Inflammatory macrophage treated with lipopolysaccharide for 1 hour (primary cell): ENCODE measurements at regions not wholly inside any gene's neighbourhood (a gene's known extent, or its start where the extent isn't known, plus 50 kb on each side); places are given as distances from the start of the nearest gene placed in this dataset.
"Not testable (repeated sequence)": the region's sequence is repeated elsewhere in the genome, so short reads cannot be mapped to it uniquely, and the experiment has no call there.

ENCODE experiments used
- DNase-seq, 2 donors: peaks; one replicate each; pipeline ENCODE4 v3.0.0-alpha.2; 2020 to 2022

DNA sequence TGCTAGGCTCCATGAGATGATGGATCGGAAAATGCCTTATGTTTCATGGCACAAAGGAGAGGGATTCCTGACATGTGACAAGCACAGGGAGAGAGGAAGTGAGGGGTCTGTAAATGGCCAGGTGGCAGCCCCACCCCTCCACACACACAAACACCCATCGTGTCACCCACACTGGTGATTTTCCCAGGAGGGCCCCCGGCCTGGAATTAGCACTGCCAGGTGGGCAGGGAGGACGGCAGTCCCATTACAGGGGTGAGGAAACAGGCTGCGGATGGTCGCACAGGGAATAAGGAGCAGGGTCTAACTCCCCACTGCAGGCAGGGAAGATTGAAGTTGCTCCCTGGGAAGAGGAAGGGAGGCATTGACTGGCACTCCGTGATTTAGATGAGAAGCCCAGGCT lies 395.3 kb upstream of the ZNF337 start:
- DNase-seq = not testable (repeated sequence)

- DNase-seq = not testable (repeated sequence)
Observed at GRCh38 chr20:26086195-26086594, 389.5 kb upstream of the ZNF337 start.

GRCh38 chr20:26073972-26074371 lies 377.3 kb upstream of the ZNF337 start:
- DNase-seq = not testable (repeated sequence)

- not testable (repeated sequence) for DNase-seq
Observed at GRCh38 chr20:26059324-26059723, 362.7 kb upstream of the ZNF337 start.

- not testable (repeated sequence) for DNase-seq
Observed at GRCh38 chr20:26058446-26058845, 361.8 kb upstream of the ZNF337 start.

GRCh38 chr20:26057135-26057752 lies 360.6 kb upstream of the ZNF337 start:
- not testable (repeated sequence) for DNase-seq

- not testable (repeated sequence) for DNase-seq
Observed at GRCh38 chr20:26025792-26026191, 329.1 kb upstream of the ZNF337 start.

GRCh38 chr20:26010942-26011276 lies 314.3 kb upstream of the ZNF337 start:
- not testable (repeated sequence) for DNase-seq

- not testable (repeated sequence) for DNase-seq
Observed at GRCh38 chr20:26010224-26010941, 313.7 kb upstream of the ZNF337 start.

DNA sequence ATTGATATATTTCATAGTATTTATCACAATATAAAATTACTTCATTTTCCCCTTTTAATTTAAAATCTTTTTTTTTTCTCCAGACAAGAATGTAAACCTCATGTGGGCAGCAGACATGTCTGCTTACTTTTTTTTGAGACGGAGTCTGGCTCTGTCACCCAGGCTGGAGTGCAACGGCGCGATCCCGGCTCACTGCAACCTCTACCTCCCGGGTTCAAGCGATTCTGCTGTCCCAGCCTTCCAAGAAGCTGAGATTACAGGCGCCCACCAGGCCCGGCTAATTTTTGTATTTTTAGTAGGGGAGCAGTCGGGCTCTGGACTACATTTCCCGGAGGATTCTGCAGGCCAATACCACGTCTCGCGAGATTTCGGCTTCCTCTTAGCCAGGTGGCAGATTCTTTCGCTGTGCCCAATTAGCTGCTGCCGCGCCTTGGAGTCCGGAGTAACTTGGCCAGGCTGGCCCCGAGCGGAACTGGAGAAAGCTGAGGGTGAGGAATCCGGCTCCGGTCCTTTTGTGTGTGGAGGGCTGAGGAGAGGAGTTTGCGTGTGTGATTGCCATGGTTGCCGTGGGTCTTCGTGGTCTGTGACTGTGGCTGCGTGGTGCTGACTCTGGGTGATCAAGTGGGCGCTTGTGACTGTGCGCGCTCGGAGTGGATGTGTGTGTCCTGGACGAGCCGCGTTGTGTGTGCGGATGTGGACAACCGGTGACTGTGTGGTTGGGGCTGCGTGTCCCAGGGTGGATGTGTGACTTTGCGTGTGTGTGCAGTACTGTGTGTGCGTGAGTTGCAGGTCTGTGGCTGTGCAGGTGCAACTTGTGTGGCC lies 313.0 kb upstream of the ZNF337 start:
- peak; percentile 79 to 82 for DNase-seq

DNA sequence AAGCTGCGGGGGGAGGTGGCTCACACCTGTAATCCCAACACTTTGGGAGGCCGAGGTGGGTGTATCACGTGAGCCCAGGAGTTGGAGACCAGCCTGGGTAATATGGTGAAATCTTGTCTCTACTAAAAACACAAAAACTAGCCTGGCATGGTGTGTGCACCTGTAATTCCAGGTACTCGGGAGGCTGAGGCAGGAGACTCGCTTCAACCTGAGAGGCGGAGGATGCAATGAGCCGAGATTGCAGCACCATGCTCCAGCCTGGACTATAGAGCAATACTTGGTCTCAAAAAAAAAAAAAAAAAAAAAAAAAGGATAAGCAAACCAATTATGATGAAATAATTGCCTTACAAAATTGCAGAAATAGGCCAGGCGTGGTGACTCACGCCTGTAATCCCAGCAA lies 311.4 kb upstream of the ZNF337 start:
- peak; percentile 4 to 25 for DNase-seq

DNA sequence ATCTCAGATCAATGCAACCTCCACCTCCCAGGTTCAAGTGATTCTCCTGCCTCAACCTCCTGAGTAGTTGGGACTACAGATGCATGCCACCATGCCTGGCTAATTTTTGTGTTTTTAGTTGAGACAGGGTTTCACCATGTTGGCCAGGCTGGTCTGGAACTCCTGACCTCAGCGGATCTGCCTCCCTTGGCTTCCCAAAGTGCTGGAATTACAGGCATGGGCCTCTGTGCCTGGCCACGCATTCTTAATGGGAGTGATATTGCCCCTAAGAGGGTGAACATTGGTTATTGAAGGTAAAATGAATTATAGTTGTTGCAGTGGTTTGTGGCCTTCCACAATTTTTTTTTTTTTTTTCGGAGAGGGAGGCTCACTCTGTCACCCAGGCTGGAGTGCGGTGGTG lies 309.5 kb upstream of the ZNF337 start:
- DNase-seq = not testable (repeated sequence)

DNA sequence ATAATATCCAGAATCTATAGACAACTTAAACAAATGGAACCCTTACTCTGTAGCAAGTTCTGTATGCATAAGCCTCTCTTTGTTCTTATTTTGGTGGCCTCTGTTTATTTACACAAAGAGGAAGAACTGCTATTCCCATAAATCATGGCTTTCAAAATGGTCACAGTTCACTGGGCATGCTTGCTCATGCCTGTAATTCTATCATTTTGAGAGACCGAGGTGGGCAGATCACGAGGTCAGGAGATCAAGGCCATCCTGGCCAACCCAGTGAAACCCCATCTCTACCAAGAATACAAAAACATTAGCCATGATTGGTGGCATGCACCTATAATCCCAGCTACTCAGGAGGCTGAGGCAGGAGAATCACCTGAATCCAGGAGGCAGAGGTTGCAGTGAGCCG lies 307.3 kb upstream of the ZNF337 start:
- DNase-seq = not testable (repeated sequence)

DNA sequence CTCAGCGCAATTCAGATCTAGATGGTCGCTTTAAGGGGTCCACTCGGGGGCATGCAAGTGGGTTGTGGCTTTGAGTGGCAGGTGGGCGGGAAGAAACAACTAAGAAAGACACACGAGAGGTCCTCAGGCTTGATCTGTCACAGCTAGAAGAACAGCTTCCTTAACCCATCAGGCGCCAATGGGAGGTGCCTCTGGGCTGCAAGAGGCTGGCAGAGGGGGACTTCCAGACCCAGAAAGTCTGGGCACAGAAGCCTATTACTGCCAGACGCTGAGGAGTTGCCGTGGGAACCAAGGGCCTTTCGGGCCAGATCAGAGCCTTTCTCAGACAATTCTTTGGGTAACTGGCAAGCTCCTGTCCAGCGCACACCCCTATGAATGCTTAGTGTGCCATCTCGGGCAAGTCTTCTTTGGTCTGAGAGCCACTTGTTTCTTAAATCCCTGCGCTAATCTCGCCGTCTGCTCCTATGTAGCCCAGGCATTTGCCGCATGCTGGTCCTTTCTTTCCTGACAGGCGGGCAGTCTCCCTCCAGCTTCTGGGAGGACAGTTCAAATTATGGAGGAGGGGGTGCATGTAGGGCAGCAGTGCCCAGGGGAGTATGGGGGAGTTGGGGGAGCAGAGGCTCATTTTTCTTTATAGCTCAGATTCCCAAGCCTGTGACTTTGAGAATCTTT lies 300.9 kb upstream of the ZNF337 start:
- DNase-seq = not testable (repeated sequence)

- no peak for DNase-seq
Observed at GRCh38 chr20:25992146-25992545, 295.5 kb upstream of the ZNF337 start.

- DNase-seq = no peak
Observed at GRCh38 chr20:25991756-25992130, 295.1 kb upstream of the ZNF337 start.

- no peak for DNase-seq
Observed at GRCh38 chr20:25991051-25991755, 294.6 kb upstream of the ZNF337 start.

DNA sequence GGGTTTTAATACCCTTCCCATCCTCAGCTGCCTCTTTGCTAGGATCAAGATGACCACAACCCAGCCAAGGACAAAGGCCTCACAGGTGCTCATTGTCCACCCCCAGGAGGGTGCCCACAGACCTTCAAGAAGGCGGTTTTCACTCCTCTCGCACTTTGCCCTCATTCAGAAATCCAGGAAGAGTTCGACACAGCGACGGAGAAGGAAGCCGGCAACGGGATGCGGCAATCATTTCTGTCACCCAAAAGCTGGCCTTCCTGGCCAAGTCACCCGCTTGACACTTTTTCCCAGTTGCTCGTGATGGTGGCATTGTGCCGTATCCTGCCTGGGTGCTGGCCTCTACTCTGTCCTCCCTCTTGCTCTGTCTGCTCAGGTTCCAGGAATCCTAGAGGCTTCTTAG lies 293.0 kb upstream of the ZNF337 start:
- DNase-seq = not testable (repeated sequence)

- no peak for DNase-seq
Observed at GRCh38 chr20:25989196-25989595, 292.5 kb upstream of the ZNF337 start.

DNA sequence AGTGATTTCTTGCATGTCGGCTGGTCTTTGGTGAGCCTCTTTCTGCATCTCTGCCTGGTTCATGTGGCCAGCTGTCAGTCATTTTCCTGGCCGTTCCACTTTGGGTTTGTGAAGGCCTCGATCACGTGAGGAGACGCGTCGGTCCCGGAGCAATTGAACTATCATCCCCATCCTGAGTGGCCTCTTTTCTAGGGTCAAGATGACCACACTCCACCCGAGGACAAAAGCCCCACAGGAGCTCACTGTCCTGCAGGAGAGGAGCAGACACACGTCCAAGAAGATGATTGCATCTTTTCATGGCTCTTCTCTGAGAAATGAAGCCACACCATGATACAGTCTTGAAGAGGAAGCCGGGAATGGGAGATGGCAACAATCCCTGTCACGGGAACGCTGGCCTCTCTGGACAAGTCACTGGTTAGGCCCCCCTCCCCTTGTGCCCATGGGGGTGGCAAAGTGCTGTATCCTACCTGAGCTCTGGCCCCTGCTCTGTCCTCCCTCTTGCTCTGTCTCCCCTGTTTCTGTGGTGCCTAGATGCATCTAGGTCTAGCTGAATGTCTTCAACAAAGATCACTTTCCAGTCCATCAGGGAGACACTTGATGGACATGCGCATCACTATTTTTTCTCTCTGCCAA lies 291.4 kb upstream of the ZNF337 start:
- DNase-seq = not testable (repeated sequence)

DNA sequence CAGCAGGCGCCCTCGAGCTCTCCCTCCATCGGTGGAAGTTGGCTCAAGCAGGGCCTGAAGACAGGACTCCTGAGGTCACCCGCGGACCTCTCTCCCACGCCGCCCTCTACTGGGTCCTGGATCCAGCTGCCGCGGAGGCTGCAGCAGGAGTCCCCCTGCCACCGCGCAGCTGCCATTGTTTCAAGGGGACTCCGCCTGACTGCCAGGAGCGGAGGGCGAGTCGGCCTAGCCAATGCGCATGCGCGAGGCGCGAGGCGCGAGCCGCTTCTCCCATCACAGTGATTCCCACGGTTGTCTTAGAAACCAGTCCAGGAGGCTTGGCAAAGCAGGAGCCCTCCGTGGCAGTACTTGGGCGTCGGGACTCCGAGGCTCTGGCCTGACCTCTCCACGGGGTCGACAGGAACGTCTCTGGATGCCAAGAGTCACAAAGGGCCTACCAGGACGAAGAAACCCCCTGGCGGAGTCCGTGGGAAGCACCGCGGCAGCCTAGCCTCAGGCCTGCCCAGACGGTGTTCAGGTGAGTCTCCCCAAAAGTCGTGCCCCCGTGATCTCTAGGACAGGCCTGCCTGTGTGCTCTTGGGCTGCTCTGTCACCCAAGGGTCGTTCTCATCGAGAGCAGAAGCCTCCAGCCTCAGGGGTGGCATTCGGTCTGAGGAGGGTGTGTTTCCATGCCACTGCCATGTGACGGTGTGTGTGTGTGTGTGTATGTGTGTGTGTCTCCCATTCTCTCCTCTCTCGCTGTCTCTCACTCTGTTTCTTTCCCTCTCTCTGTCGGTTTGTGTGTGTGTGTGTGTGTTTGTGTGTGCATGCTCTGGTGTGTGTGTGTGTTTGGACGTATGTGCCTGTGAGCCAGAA lies 290.6 kb upstream of the ZNF337 start:
- DNase-seq = peak in 1 of 2 donors; percentile 2
